Stimulated activated CD4-positive, alpha-beta T cell treated with anti-CD3 and anti-CD28 coated beads, TNF-alpha, amount 100 ng/mL, for 4 hours (primary cell): ENCODE measurements at regions not wholly inside any gene's neighbourhood (a gene's known extent, or its start where the extent isn't known, plus 50 kb on each side); places are given as distances from the start of the nearest gene placed in this dataset.

Experiments used
- DNase-seq, 3 experiments: peaks; one replicate each; pipeline ENCODE4 v3.0.0-alpha.2; 2020; ENCODE audit warnings: low read depth in 3 of 3

DNA sequence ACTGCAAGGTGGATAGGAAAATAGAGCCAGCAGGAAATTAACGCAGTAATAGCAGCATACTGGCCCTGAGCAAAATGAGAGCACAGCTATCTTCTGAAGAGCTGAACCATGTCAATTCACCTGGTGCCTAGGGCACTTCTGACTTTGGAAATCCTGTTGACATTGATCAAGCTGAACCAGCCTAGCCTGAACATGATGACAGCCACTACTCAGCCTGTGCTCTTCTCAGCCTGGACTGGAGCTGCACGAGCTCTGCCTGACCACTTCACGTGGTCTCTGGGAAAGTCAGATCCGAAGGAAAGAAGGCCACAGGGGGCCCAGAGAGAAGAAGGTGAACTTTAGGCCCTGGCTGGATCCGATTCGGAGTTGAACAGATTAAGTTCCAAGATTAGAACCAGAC is 421.9 kb downstream of the LPIN1 start:
- no peak for DNase-seq

DNA sequence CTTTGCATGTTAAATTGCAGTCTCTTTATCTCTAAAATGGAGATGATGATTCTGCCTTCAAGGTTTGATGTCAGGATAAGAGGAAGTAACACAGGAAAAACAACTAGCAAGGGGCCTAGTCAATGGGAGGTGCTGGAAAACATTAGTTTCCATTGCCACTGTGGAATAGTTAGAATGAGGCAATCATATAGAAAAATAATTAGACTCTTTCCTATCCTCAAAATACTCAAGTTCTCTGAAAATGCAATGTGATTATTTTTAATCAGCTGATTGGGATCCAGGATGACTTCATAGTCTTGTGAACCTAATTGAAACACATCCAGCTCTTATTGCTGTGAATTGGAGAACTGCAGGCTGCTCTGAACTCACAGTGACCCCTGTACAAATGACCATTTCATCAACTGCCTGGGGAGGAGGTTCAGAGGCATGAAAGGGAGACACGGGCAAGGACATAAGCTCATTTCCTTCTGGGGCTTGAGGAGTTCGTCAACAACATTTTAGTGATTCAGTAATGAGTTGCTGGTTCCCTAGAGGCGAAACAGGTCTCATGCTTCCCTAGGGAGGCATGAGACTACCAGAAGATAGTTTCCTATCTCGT is 422.5 kb downstream of the LPIN1 start:
- no peak for DNase-seq

DNA sequence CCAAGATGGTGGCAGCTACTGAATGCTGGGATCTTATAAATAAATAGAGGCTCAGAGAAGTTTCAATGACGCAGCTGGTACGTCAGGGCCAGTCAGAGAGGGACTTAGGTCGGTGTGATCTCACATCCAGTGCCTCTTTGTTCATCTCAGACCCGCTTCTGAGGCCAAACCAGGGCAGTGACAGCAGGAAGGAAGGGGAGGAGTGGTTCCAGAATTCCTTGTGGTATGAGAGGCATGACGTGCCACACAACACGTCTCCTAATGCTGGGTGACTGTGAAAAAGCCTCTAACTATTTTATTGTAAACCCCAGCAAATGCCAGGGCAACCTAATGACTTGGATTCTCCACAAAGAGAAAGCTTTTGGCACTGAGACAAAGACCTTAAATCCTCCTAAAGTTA is 423.3 kb downstream of the LPIN1 start:
- DNase-seq: no peak

DNA sequence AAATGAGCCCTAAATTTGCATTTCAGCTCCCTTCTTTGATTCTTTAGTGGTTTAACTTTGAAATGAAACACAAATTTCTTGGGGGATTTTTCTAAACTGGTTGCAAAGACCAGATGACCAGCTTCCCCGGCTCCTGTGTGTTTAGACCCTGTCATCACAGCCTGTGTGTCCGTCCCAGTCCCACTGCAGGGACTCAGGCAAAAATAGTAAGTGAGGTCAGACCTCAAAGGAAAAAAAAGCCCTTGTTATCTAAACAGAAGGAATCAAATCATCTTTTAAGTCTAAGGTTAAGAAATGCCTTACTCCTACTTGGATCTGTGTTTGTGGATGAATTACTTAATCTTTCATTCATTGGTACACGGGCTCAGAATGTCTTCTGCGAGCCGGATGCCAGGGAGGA is 423.7 kb downstream of the LPIN1 start:
- DNase-seq: no peak

DNA sequence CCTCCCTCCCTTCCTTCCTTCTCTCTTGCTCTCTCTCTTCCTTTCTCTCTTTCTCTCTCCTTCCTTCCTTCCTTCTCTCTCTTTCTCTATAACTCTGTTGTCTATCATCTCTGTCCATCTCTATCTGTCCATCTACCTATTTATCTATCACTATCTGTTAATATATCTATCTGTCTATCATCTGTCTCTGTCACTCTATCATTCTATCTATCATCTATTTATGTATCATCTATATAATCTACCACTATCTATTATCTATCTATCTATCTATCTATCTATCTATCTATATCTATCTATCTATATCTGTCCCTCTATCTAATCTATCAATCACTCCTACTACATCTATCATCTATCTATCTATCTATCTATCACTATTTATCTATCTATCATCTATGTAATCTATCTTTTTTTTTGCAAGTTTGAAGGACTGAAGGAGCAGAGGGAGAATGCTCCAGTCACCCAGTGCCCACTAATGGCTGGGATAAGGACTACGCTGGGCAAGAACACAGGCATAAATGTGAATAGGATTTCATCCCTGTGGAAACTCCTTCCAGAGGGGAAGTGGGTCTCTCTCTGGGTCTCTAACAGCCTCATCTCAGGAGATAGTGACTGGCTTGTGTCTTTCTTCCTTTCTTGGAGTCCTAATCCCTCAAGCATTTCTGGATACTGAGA is 427.0 kb downstream of the LPIN1 start:
- DNase-seq: no peak

DNA sequence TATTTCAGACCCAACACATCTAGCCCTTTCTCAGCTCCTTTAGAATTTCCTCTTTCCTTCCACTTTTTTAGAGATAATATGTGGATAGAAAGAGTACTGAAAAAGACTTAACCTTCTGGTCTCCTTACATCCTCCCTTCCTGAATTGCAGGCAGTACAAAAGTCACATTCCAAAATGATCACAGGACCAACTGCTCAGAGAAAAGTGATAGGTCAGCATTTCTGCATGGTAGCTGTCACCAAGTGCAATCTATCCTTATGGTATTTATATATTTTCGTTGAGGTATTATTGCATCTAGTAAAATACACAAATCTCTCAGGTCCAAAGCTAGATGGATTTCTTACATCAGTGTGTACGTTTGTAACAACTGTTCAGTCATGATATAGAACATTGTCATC is 427.5 kb downstream of the LPIN1 start:
- DNase-seq: no peak

DNA sequence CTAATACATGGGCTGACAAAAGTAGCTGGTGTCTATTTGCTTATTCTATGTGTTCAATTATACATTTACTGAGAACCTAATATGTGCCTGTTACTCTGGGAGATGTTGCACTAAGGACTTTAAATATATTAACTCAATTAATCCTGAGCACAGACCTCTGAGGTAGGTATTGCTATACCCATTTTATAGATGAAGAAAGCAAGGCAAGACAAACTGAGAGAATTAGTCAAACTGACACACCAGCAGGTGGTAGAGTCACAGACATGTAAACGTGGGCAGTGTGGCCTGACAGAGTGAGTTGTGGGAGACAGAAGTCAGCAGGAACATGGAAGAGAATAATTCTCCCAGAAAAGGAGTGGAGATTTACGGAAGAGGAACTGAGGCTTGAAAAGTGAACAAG is 428.9 kb downstream of the LPIN1 start:
- no peak for DNase-seq

DNA sequence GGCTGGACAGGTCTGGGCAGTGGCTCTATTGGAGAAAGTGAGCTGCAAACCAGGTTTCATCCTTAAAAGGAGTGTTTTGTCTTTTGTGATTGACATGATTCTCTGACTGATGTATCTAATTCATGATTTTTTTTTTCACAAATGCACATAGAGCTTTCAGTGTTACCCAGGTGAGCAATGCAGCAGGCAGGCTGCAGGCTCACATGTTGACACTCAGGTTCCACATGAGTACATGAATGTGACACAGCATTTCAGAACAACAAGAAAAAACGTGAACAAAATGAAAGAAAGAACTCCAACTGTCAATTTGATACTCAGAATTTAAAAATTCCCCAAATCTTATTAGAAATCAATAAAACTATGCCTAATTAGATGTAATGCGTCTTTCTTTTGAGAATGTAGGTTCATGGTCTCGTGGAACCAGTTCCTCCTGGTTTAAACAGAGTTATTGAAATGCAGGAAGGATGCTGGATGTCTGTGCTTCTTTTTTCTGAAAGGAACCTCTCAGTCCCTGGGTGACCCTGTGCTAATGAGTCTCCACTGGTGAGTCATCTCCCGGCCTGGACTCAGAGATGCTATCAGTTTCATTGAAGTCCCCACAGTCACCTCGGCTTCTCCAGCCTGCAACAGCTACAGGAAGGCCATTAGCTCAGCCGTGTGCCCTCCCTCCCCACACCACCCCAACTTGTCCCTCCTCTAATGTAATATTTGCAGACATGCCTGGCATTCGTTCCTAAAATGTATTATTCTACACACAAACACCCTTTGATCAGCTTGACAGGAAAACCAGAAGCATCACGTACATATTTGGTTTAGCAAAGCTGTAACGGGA is 430.4 kb downstream of the LPIN1 start:
- no peak for DNase-seq

DNA sequence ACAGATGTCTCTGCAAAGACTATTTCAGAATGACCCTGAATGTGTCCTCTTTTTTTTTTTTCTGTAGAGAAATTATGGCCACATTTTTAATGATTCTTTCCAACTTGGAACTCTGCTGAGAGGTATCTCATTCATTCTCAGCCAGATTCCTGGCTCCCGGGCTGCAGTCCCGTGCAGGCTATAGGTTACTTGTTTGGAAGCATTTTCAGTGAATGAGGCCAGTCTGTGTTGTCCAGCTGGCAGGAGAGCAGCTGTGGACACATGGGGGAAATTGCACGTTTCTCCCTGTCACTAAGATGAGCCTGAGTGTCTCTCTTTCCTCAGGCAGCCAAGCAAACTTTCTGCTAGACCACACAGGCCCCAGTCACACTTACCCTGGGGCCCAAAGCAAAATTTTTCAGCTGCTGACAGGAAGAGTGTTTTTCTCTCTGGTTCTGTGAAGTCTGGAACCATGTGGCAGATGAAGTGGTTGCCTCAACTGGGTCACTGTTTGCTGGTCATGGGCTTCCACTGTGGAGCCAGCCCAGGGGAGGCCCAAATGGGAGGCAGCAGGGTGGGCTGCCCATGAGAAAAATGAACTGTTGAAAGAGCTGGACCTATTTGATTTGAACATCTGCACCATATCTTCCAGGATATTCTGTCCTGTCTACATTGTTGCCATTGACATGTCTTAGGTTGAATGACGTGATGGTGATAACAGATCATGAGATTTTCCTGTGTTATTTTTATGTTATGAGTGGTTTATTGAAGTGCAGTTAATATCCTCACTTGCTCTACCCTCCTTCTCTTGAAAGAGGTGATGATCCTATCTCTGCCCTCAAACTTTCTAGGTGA is 431.2 kb downstream of the LPIN1 start:
- DNase-seq: no peak

DNA sequence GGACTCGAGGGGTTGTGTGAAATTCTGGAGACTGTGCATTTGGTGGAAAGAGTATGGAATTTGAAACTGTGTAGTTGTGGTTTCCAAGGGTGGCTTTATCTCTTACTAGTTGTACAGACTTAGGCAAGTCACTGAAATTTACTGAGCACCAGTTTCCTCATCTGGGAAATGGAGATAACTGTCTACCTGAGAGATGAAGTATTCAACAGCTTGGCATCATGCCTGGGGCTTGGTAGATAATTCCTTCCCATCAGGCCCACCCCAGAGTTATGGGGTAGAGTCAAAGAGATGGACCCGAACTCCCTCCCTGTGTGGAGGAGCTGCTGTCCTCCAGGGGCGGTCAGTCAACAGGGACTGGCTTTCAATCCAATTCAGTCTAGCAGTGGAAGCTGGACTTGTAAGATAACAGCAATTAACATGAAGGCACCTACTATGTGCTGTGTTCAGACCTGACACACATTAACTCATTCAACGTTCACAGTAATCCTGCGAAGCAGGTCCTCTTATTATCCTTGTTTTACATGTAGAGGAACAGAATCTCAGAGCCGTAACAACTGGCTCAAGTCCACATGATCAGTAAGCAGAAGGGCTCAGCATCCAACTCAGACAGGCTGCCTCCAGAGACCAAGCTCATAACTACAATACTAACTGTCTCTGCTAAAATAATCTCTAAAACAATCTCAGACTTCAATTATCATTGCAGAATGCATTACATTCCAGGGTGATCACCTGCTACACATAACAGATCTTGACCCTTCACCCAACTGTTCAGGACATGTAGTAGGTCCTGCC is 432.1 kb downstream of the LPIN1 start:
- DNase-seq: no peak

DNA sequence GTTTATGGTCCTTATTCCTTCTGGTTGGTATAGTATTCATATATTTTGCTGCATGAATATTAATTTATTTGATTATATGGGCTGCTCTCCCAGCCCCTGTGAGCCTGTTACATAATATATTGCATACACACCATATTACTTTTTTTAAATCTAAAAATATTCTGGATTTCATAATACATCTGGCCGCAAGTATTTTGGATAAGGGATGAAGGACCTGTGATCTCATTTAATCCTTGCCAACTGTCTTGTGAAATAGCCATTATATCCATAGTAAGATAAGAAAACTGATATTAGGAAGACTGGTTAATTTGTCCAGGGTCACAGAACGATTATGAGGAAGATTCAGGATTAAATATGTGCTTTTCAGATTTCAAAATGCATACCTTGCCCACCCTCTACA is 433.6 kb downstream of the LPIN1 start:
- no peak for DNase-seq

DNA sequence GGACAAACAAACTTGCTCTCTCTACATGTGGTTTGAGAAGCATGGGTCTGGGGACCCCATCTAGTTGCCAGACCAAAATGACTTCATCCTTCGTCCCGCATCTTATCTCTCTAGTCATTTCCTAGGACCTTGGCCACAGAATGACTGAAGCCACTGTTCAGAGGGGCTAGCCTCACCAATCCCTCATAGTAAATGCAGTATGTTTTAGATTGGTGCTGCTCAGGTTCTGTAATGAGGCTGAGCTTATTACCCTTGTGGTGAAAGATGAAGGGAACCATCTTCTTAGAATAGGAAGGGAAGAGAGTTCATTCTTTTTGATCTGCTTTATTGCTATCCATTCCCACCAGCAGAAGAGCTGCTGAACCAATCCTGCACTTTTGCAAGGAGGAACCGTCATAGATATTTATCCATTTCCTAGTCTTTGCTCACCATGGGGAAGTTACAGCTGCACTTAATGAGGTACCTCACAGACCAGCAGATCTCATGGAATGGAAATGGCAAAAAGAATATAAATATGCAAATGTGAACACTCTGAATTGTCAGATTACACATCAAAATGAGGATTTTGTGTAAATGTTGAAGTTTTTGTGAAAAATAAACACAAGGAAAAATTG is 436.7 kb downstream of the LPIN1 start:
- no peak for DNase-seq

DNA sequence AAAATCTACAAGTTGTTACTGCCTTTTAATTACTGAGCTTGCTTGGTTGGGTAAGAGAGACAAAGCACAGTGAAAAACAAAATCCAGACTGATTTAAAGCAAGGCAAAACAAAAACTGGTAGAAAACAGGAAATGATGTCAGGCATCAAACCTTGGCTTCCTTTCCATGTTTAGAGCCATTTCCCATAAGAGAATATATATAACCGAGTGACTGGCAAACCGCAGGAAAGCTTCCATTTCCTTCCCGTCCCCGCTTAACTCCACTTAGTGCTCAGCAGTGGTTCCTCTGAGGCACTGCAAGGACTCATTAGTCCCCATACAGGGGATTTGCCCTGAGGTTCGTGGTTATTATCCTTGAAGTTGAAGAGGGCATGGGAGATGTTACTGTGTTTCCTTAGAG is 446.3 kb downstream of the LPIN1 start:
- DNase-seq: no peak

DNA sequence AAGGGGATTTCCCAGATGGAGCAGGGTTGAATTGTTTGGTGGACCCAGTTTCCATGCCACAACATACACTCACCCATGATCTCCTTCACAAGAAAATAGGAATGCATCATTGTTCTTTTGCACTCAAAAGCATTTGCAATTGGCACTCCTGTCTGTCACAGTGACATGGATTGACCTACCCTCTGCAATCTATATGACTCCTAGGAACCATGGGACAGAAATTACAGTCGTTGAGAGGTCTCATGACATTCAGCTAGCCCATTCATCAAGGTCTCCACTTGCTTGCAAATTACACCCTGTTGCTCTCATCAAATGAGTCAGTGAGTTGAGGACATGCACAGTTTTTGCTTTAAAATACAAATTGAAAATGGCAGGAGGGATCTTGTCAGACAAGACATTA is 448.5 kb downstream of the LPIN1 start:
- no peak for DNase-seq

DNA sequence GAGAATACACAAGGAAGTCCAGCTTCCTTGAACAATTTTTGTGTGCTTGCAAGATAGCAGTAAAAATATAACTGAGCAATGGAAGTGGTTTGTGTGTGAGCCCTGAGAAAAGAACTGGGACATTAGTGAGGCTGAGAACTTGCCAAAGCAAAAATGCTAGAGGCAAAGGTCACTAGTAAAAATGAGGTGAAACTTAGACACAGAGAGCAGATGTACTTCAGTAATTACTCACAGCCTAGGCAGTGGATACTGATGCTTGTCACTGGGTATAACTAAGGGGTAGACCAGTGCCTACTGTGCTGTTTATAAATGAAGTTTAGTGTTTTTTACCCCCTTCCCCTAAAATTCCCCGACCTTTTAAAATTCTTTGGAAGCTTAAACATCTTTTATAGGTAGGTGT is 450.1 kb downstream of the LPIN1 start:
- no peak for DNase-seq

DNA sequence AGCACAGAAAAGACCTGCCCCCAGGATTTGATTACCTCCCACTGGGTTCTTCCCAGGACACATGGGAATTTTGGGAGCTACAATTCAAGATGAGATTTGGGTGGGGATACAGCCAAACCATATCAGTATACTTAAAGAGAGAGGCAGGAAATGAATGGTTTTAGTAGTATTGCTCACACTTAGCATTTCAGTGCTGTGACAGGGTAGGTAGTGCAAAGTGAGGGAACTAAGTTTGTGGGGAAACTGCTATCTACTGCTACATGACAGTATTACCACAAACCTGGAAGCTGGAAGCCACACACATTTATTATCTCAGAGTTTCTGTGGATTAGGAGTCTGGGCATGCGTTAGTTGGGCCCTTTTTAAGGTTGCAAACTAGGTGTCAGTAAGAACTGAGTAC is 450.7 kb downstream of the LPIN1 start:
- no peak for DNase-seq

DNA sequence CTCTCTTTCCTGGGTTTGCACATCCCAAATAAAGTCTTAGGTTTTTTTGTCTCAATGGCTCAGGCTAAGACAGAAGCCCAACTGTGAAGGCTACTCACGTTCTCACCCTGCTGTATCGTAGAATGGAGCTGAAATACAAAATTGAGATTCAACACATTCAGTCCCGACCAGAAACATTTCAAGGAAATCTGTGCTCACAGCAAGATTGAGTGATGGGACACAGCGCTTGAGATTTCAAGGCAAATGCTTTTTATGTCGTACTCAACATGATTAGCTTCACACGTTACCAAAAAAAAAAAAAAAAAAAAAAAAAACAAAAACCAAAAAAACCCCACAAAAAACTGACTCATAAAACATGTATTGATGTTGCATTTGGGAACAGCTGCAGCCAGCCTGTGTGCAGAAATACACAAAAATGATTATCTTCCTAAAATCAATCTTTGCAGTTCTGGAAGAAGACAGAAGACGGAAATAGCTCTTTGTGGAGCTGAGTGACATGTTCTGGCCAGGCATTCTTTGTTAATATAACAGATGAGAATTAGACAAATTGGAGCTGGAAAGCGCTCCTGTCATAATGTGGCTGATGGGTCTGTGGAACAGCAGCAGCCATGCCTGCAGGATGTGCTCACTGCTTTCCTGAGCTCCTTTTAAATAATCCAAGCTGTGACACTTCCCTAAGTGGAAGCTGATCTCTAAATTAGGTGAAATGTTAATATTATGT is 453.2 kb downstream of the LPIN1 start:
- DNase-seq: no peak

DNA sequence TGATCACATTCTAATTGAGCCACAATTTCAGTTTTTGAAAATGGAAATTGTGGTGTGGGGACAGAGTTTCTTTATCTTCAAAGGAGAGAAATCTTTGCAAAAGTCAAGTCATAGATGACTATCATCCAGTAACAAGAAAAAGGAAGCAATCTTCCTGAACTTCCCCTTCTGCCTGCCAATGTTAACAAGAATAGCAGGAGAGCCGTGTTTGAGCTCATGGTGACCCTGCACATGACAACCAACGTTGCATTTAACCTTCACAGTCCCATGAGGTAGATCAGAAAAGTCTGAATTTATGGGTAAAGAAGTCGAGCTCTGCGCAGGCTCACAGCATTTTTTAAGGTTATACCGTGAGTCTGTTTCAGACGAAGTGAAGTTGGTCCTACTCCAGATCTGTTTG is 454.9 kb downstream of the LPIN1 start:
- no peak for DNase-seq

DNA sequence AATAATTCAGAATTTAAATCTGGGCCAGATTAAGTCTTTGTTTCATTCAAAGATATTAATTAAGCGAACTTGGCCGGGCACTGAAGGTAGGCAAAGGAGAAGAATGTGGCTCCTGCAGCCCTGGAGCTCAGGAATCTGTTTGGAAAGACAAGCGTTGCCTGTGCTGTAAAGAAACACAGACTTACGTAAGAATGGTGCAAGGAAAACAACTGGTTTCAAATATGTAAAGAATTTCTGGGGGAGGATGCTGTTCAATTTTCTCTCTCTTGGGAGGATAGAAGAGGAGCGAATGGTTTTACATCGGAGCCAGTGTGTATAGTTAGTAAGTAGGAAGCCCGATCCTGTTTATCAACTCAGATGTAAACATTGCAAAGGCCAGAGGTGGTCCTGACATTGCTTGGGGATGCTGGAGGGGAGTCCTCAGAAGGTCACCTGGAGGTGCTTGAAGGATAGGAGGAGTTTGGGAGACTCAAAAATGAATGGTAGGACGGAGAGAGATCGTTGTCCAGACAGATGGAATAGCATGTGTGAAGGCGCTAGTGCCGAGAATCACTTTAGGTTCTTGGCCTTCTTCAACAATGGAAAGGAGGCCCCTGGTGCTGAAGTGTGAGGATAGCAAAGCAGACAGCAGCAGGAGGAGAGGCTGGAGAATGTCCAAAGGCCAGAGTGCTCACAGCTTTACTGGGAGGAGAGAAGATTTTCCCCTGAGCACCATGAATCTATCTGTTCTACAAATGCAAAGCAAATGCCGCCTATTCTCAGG is 456.1 kb downstream of the LPIN1 start:
- DNase-seq: no peak

DNA sequence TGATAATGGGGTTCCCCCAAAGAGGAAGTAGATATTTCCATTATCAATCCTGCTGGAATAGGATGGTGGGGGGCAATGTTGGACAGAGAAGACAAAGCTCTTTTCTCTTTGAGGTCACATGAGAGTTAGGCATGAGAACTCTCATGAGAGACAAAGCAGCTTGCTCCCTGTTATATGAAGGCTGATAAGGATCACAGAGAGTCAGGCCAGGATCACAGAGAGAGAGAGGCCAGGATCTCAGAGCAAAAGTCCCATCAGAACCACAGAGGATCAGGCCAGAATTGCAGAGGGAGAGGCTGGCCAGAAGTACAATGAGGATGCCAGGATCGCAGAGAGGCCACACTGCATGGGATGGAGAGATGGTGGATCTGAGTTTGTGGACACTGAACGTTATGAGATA is 457.1 kb downstream of the LPIN1 start:
- no peak for DNase-seq
